GM21423 (cell line): ENCODE measurements at regions not wholly inside any gene's neighbourhood (a gene's known extent, or its start where the extent isn't known, plus 50 kb on each side); places are given as distances from the start of the nearest gene placed in this dataset.

ENCODE experiments used
- ATAC-seq: cut with Tn5 transposase; IDR thresholded peaks from one replicate; pipeline ENCODE4 v1.9.1; 2021; ENCODE audit warnings: mild to moderate bottlenecking, moderate library complexity; ENCODE audit not compliant: unreplicated experiment

- ATAC-seq, result no peak
Measured at GRCh38 chr11:116537709-116538108, 235.1 kb downstream of the BUD13 start.

GRCh38 chr11:116537121-116537520, 235.7 kb downstream of the BUD13 start:
- no peak for ATAC-seq

GRCh38 chr11:116536416-116536815, 236.4 kb downstream of the BUD13 start:
- ATAC-seq, result no peak

GRCh38 chr11:116535994-116536393, 236.8 kb downstream of the BUD13 start:
- ATAC-seq, result no peak

- no peak for ATAC-seq
Measured at GRCh38 chr11:116535120-116535519, 237.7 kb downstream of the BUD13 start.

- ATAC-seq, result no peak
Measured at GRCh38 chr11:116534270-116534975, 238.4 kb downstream of the BUD13 start.

GRCh38 chr11:116533186-116533825, 239.5 kb downstream of the BUD13 start:
- no peak for ATAC-seq

GRCh38 chr11:116532066-116532465, 240.7 kb downstream of the BUD13 start:
- no peak for ATAC-seq

- no peak for ATAC-seq
Measured at GRCh38 chr11:116530705-116531104, 242.1 kb downstream of the BUD13 start.

- no peak for ATAC-seq
Measured at GRCh38 chr11:116529271-116529670, 243.5 kb downstream of the BUD13 start.

GRCh38 chr11:116527180-116527991, 245.4 kb downstream of the BUD13 start:
- no peak for ATAC-seq

- no peak for ATAC-seq
Measured at GRCh38 chr11:116525961-116526495, 246.8 kb downstream of the BUD13 start.

- no peak for ATAC-seq
Measured at GRCh38 chr11:116519499-116519898, 253.3 kb downstream of the BUD13 start.

- ATAC-seq, result no peak
Measured at GRCh38 chr11:116518141-116518540, 254.6 kb downstream of the BUD13 start.

GRCh38 chr11:116517584-116517983, 255.2 kb downstream of the BUD13 start:
- ATAC-seq, result no peak

- no peak for ATAC-seq
Measured at GRCh38 chr11:116517077-116517476, 255.7 kb downstream of the BUD13 start.

GRCh38 chr11:116515664-116516184, 257.1 kb downstream of the BUD13 start:
- no peak for ATAC-seq

GRCh38 chr11:116513894-116514293, 258.9 kb downstream of the BUD13 start:
- no peak for ATAC-seq

- no peak for ATAC-seq
Measured at GRCh38 chr11:116513278-116513823, 259.4 kb downstream of the BUD13 start.

GRCh38 chr11:116512841-116513240, 259.9 kb downstream of the BUD13 start:
- no peak for ATAC-seq

- ATAC-seq, result no peak
Measured at GRCh38 chr11:116511684-116512083, 261.1 kb downstream of the BUD13 start.
